ENCODE measurements at regions not wholly inside any gene's neighbourhood (a gene's known extent, or its start where the extent isn't known, plus 50 kb on each side); places are given as distances from the start of the nearest gene placed in this dataset.

DNA sequence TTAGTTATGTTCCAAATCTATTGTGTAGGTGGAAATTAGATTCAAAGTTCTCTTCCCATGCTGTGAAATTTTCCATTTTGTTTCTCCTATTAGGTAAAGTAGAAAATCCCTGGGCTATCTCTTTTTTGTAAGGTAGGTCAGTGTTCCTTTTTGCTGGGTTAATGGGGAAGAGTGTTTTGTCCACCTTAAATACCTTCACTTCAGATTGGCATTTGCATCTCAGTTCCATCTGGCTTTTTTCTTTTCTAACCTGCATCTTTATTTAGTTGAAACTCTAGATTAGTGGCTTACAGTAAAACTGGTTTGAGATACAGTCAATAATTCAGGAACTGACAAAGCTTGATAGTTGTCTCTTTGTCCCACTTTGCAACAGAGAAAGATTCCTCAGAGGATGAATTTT lies 1115.8 kb downstream of the PDHA2 start:
- TF ChIP-seq YY1 (IDR thresholded peaks at IDR 0.05; ENCODE audit: extremely low read depth, insufficient replicate concordance, low read depth, low read length) (no peak), ZFX (IDR thresholded peaks at IDR 0.05) (no peak), ATF3 (IDR thresholded peaks at IDR 0.05) (no peak), FOSL1 (IDR thresholded peaks at IDR 0.05; ENCODE audit: low read depth) (no peak), POLR2A (IDR thresholded peaks at IDR 0.05; ENCODE audit: borderline replicate concordance, extremely low read depth, insufficient read depth, insufficient read length) (no peak), EZH2 (IDR thresholded peaks at IDR 0.05) (no peak), CEBPB (IDR thresholded peaks at IDR 0.05; ENCODE audit: low read depth) (no peak), JUND (IDR thresholded peaks at IDR 0.05) (no peak), EZH2phosphoT487 (IDR thresholded peaks at IDR 0.05; ENCODE audit: borderline replicate concordance) (no peak), POLR2AphosphoS5 (IDR thresholded peaks at IDR 0.05; ENCODE audit: low read depth, low read length) (no peak), EGR1 (IDR thresholded peaks at IDR 0.05; ENCODE audit: low read depth) (no peak)
- TF ChIP-seq, protein P1, sequence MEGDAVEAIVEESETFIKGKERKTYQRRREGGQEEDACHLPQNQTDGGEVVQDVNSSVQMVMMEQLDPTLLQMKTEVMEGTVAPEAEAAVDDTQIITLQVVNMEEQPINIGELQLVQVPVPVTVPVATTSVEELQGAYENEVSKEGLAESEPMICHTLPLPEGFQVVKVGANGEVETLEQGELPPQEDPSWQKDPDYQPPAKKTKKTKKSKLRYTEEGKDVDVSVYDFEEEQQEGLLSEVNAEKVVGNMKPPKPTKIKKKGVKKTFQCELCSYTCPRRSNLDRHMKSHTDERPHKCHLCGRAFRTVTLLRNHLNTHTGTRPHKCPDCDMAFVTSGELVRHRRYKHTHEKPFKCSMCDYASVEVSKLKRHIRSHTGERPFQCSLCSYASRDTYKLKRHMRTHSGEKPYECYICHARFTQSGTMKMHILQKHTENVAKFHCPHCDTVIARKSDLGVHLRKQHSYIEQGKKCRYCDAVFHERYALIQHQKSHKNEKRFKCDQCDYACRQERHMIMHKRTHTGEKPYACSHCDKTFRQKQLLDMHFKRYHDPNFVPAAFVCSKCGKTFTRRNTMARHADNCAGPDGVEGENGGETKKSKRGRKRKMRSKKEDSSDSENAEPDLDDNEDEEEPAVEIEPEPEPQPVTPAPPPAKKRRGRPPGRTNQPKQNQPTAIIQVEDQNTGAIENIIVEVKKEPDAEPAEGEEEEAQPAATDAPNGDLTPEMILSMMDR (IDR thresholded peaks at IDR 0.05 in 2 of 3, conservative IDR thresholded peaks at IDR 0.05 in 1 of 3; ENCODE audit: borderline replicate concordance in 1 of 3, insufficient read depth in 1 of 3, low read depth in 2 of 3, low read length in 2 of 3): no peak
- TF ChIP-seq, protein P2, sequence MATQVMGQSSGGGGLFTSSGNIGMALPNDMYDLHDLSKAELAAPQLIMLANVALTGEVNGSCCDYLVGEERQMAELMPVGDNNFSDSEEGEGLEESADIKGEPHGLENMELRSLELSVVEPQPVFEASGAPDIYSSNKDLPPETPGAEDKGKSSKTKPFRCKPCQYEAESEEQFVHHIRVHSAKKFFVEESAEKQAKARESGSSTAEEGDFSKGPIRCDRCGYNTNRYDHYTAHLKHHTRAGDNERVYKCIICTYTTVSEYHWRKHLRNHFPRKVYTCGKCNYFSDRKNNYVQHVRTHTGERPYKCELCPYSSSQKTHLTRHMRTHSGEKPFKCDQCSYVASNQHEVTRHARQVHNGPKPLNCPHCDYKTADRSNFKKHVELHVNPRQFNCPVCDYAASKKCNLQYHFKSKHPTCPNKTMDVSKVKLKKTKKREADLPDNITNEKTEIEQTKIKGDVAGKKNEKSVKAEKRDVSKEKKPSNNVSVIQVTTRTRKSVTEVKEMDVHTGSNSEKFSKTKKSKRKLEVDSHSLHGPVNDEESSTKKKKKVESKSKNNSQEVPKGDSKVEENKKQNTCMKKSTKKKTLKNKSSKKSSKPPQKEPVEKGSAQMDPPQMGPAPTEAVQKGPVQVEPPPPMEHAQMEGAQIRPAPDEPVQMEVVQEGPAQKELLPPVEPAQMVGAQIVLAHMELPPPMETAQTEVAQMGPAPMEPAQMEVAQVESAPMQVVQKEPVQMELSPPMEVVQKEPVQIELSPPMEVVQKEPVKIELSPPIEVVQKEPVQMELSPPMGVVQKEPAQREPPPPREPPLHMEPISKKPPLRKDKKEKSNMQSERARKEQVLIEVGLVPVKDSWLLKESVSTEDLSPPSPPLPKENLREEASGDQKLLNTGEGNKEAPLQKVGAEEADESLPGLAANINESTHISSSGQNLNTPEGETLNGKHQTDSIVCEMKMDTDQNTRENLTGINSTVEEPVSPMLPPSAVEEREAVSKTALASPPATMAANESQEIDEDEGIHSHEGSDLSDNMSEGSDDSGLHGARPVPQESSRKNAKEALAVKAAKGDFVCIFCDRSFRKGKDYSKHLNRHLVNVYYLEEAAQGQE (IDR thresholded peaks at IDR 0.05; ENCODE audit: low read depth): no peak
